Body of pancreas (tissue), 4 donors: ENCODE measurements at regions not wholly inside any gene's neighbourhood (a gene's known extent, or its start where the extent isn't known, plus 50 kb on each side); places are given as distances from the start of the nearest gene placed in this dataset.

Experiments used
- CTCF ChIP-seq, 7 experiments: fragments of 450-650 bp in 4 of 7; fragments of 200-600 bp in 3 of 7; sonication (generic) in 3 of 7; IDR thresholded peaks; one replicate each; pipeline ENCODE4 v1.5.1; 2016 to 2019; ENCODE audit warnings: antibody characterized with exemption in 7 of 7
- POLR2A ChIP-seq, 3 donors: fragments of 450-650 bp; IDR thresholded peaks; one replicate each; pipeline ENCODE4 v1.6.1; 2016; ENCODE audit warnings: antibody characterized with exemption in 3 of 3, mild to moderate bottlenecking in 2 of 3

DNA sequence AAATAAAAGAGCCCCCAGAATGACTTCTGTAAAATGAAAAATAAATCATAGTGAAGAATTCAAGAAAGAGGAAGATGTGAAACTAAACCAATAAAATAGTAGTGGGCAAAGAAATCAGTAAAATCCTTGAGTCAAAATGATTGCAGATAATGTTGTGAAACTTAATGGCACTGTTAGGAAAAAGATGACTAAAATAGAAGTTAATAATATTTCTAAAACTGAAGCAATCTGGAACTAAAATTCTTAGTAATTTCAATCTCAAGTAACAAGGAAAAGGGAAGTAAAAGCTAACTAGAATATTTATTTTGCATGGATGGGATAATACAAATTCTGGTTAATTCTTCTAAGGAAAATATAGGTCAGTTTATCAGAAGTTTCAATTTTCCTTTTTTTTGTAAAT is 84.6 kb downstream of the TMCO5A start:
- TF ChIP-seq CTCF (IDR thresholded peaks at IDR 0.05) (no peak), POLR2A (IDR thresholded peaks at IDR 0.05) (no peak)
